GM19395 (cell line): ENCODE measurements at regions not wholly inside any gene's neighbourhood (a gene's known extent, or its start where the extent isn't known, plus 50 kb on each side); places are given as distances from the start of the nearest gene placed in this dataset.

Experiments
- ATAC-seq: cut with Tn5 transposase; IDR thresholded peaks from one replicate; pipeline ENCODE4 v1.9.1; 2021; ENCODE audit warnings: mild to moderate bottlenecking, moderate library complexity; ENCODE audit not compliant: unreplicated experiment

DNA sequence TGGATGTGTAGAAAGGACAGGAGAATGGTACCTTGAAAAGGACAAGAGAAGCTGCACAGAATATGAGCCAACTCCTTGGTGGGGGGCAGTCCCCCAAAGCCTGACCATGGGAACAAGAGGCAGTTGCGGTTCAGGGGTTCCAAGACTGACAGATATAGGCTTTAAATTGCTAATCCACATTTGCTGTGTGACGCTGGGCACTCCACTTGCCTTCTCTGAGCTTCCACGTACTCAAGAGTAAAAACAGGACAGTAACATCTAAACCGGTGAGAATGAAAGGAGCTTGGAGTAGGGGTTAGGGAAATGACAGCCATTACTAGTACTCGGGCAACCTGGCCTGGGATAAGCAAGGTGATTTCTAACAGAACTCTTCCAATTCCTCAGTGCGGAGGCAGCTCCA lies 57.9 kb upstream of the LRFN2 start:
- no peak for ATAC-seq

DNA sequence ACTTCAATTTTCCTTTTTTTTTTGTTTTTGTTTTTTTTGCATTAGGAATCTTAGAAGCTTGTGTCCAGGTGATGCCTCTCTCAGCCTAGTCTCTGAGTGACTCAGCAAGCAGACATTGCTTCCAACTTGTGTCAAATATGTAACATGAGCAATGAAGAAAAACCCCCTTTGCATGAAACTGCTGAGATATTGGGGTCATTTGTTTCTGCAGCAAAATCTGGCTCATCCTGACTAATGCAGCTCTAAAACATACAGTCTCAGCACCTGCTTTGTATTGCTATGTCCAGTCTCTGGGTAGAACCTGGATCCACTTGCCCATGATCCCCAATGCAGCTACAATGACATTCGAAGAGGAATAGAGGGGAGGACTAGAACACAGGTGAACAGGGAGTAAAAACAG lies 55.7 kb upstream of the LRFN2 start:
- ATAC-seq: no peak

DNA sequence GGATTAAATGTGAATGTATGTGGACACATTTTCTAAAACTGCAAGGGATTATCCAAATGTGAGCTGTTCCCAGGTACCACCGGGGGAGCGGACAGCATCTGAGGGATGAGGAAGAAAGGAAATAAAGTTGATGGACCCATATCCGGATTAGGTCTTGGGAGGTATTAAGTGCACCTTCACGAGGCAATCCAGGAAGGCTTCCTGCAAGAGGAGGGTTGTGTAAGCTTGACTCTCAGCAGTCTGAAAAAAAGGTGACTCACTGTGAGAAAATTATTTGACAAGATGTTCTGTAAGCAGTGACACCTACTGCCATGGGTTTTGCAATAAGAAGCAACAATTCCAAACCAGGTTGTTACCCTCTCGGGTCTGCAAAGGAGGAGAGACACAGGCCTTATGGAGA lies 55.0 kb upstream of the LRFN2 start:
- ATAC-seq: no peak

GRCh38 chr6:40640599-40641227 lies 53.5 kb upstream of the LRFN2 start:
- no peak for ATAC-seq
